ENCODE measurements at regions not wholly inside any gene's neighbourhood (a gene's known extent, or its start where the extent isn't known, plus 50 kb on each side); places are given as distances from the start of the nearest gene placed in this dataset.

- TF ChIP-seq JUN (IDR thresholded peaks at IDR 0.05; ENCODE audit: borderline replicate concordance, insufficient read depth, insufficient read length, low read depth) (no peak), CTCF (IDR thresholded peaks at IDR 0.05; ENCODE audit: extremely low read depth in 1 of 2, insufficient read depth in 1 of 2, low read depth in 1 of 2, low read length in 2 of 2) (no peak), POLR2A (IDR thresholded peaks at IDR 0.05; ENCODE audit: low read depth, low read length) (no peak), MAX (IDR thresholded peaks at IDR 0.05; ENCODE audit: insufficient read depth, insufficient read length) (no peak), POLR2AphosphoS5 (IDR thresholded peaks at IDR 0.05; ENCODE audit: insufficient read depth, low read depth, low read length) (no peak), GATA2 (IDR thresholded peaks at IDR 0.05; ENCODE audit: insufficient read depth, insufficient read length, low read depth, low read length) (no peak), EZH2 (IDR thresholded peaks at IDR 0.05; ENCODE audit: borderline replicate concordance, low read depth, low read length, severe bottlenecking) (no peak)
Observed at GRCh38 chr12:104870797-104871196, 87.3 kb downstream of the SLC41A2 start.

All from endothelial cell of umbilical vein (primary cell).